DOHH2 (cell line): ENCODE measurements at regions not wholly inside any gene's neighbourhood (a gene's known extent, or its start where the extent isn't known, plus 50 kb on each side); places are given as distances from the start of the nearest gene placed in this dataset.

Source experiments
- EZH2phosphoT487 ChIP-seq: fragments of 200-600 bp; sonication (generic); IDR thresholded peaks from 2 replicates; pipeline ENCODE4 v1.6.1; 2017; ENCODE audit warnings: borderline replicate concordance, mild to moderate bottlenecking, antibody characterized with exemption, low read length, moderate library complexity, mixed read lengths
- TF ChIP-seq, protein P1 (sequence below): fragments of 200-600 bp; sonication (generic); IDR thresholded peaks from one replicate; pipeline ENCODE4 v1.5.1; 2014; ENCODE audit warnings: antibody characterized with exemption, mild to moderate bottlenecking, low read depth, low read length; ENCODE audit not compliant: poor library complexity, severe bottlenecking

DNA sequence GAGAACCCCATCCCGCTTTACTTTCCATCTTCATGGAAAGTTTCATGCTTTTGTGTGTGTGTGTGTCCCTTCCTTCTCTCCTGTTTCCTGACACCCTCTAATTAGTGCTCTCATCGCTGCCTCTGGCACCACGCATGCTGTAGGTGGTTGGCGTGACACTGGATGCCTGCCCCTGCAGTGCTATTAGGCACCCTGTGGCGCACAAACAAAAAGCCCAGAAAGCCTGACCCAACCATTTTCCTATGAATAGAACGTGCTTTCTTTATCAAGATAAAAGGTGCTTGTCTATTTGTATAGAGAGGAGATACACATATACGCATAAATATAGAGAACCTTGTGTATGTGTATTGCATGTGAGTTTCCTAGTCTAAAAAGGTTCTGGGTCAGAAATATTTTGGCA lies 120.8 kb upstream of the CDCA7L start:
- no peak for TF ChIP-seq EZH2phosphoT487
- TF ChIP-seq, protein P1, sequence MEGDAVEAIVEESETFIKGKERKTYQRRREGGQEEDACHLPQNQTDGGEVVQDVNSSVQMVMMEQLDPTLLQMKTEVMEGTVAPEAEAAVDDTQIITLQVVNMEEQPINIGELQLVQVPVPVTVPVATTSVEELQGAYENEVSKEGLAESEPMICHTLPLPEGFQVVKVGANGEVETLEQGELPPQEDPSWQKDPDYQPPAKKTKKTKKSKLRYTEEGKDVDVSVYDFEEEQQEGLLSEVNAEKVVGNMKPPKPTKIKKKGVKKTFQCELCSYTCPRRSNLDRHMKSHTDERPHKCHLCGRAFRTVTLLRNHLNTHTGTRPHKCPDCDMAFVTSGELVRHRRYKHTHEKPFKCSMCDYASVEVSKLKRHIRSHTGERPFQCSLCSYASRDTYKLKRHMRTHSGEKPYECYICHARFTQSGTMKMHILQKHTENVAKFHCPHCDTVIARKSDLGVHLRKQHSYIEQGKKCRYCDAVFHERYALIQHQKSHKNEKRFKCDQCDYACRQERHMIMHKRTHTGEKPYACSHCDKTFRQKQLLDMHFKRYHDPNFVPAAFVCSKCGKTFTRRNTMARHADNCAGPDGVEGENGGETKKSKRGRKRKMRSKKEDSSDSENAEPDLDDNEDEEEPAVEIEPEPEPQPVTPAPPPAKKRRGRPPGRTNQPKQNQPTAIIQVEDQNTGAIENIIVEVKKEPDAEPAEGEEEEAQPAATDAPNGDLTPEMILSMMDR: no peak
